GM23338 (cell line): ENCODE measurements at regions not wholly inside any gene's neighbourhood (a gene's known extent, or its start where the extent isn't known, plus 50 kb on each side); places are given as distances from the start of the nearest gene placed in this dataset.

Source experiments
- ATAC-seq: fragments of 200-7000 bp; cut with Tn5 transposase; 3 replicates; pipeline ENCODE4 v1.9.1; 2020
- DNase-seq: peaks from one replicate; pipeline ENCODE4 v3.0.0-alpha.2; 2015; ENCODE audit warnings: low spot score
- H2AFZ ChIP-seq: fragments of 200-600 bp; sonication (generic); 2 replicates; pipeline ENCODE4 v1.8.0; 2016; ENCODE audit warnings: antibody characterized with exemption, mild to moderate bottlenecking, moderate library complexity
- H3F3A ChIP-seq: fragments of 200-600 bp; sonication (generic); replicated peaks from 2 replicates; pipeline ENCODE4 v1.8.0; 2017; ENCODE audit warnings: antibody characterized with exemption, mixed run types, low read depth
- H3K27ac ChIP-seq: fragments of 200-600 bp; sonication (generic); 2 replicates; pipeline ENCODE4 v1.6.1; 2016; ENCODE audit warnings: low read depth
- H3K27me3 ChIP-seq: fragments of 200-600 bp; sonication (generic); 2 replicates; pipeline ENCODE4 v1.8.0; 2016; ENCODE audit warnings: mild to moderate bottlenecking, mixed run types, moderate library complexity; ENCODE audit not compliant: insufficient read depth
- H3K36me3 ChIP-seq: fragments of 200-600 bp; sonication (generic); 2 replicates; pipeline ENCODE4 v1.8.0; 2016; ENCODE audit warnings: mild to moderate bottlenecking; ENCODE audit not compliant: insufficient read depth
- H3K4me1 ChIP-seq: fragments of 200-600 bp; sonication (generic); 2 replicates; pipeline ENCODE4 v1.8.0; 2016; ENCODE audit warnings: mild to moderate bottlenecking, moderate library complexity; ENCODE audit not compliant: insufficient read depth
- H3K4me2 ChIP-seq: fragments of 200-600 bp; sonication (generic); 2 replicates; pipeline ENCODE4 v1.7.1; 2017; ENCODE audit warnings: mixed run types
- H3K4me3 ChIP-seq: fragments of 200-600 bp; sonication (generic); 2 replicates; pipeline ENCODE4 v1.6.1; 2016; ENCODE audit warnings: mixed run types
- H3K79me2 ChIP-seq: fragments of 200-600 bp; sonication (generic); replicated peaks from 2 replicates; pipeline ENCODE4 v1.8.0; 2017; ENCODE audit warnings: mild to moderate bottlenecking; ENCODE audit not compliant: insufficient read depth
- H3K9me2 ChIP-seq: fragments of 200-600 bp; sonication (generic); 2 replicates; pipeline ENCODE4 v1.8.0; 2017; ENCODE audit not compliant: insufficient read depth
- H4K20me1 ChIP-seq: fragments of 200-600 bp; sonication (generic); replicated peaks from 2 replicates; pipeline ENCODE4 v1.8.0; 2017; ENCODE audit warnings: mild to moderate bottlenecking; ENCODE audit not compliant: insufficient read depth
- H3K27ac Mint-ChIP-seq: 2 replicates; pipeline ENCODE4 v1.8.0; 2020; ENCODE audit warnings: inconsistent platforms, mild to moderate bottlenecking, moderate library complexity, mixed read lengths
- H3K27me3 Mint-ChIP-seq: 3 replicates; pipeline ENCODE4 v1.8.0; 2022; ENCODE audit warnings: low read depth, mild to moderate bottlenecking, moderate library complexity, mixed read lengths, inconsistent platforms; ENCODE audit not compliant: insufficient read depth, poor library complexity
- H3K36me3 Mint-ChIP-seq: 3 replicates; pipeline ENCODE4 v1.8.0; 2021; ENCODE audit warnings: low read depth, mild to moderate bottlenecking, inconsistent platforms, moderate library complexity, mixed read lengths
- H3K4me1 Mint-ChIP-seq: 3 replicates; pipeline ENCODE4 v1.8.0; 2020; ENCODE audit warnings: mild to moderate bottlenecking, inconsistent platforms, mixed read lengths
- H3K4me3 Mint-ChIP-seq: 3 replicates; pipeline ENCODE4 v1.8.0; 2021; ENCODE audit warnings: moderate library complexity, mild to moderate bottlenecking, inconsistent platforms, mixed read lengths
- H3K9me3 Mint-ChIP-seq: 3 replicates; pipeline ENCODE4 v1.8.0; 2020; ENCODE audit warnings: moderate library complexity, mild to moderate bottlenecking, inconsistent platforms, mixed read lengths
- CREB1 ChIP-seq: fragments of 250-450 bp; sonication (Bioruptor Pico); IDR thresholded peaks from 2 replicates; pipeline ENCODE4 v1.5.0; 2020; ENCODE audit warnings: low read depth, mild to moderate bottlenecking, moderate library complexity
- ETS1 ChIP-seq: IDR thresholded peaks from 2 replicates; pipeline ENCODE4 v1.6.1; 2016; ENCODE audit warnings: antibody characterized with exemption
- EZH2 ChIP-seq: fragments of 200-600 bp; sonication (generic); IDR thresholded peaks from one replicate; pipeline ENCODE4 v1.8.0; 2017; ENCODE audit warnings: antibody characterized with exemption, mild to moderate bottlenecking, low read depth; ENCODE audit not compliant: unreplicated experiment
- JUNB ChIP-seq: IDR thresholded peaks from one replicate; pipeline ENCODE4 v1.6.1; 2016; ENCODE audit warnings: antibody characterized with exemption; ENCODE audit not compliant: unreplicated experiment
- NANOG ChIP-seq: IDR thresholded peaks from 2 replicates; pipeline ENCODE4 v1.6.1; 2016; ENCODE audit warnings: antibody characterized with exemption, borderline replicate concordance
- POLR2AphosphoS5 ChIP-seq: IDR thresholded peaks from 2 replicates; pipeline ENCODE4 v1.6.1; 2016; ENCODE audit warnings: antibody characterized with exemption, low read depth
- STAT1 ChIP-seq: IDR thresholded peaks from one replicate; pipeline ENCODE4 v1.6.1; 2016; ENCODE audit warnings: antibody characterized with exemption; ENCODE audit not compliant: unreplicated experiment
- ZNF114 ChIP-seq: fragments of 250-450 bp; sonication (Bioruptor Pico); IDR thresholded peaks from 2 replicates; pipeline ENCODE4 v1.5.0; 2020; ENCODE audit warnings: mild to moderate bottlenecking, moderate library complexity
- ZNF331 ChIP-seq: fragments of 250-450 bp; sonication (Bioruptor Pico); IDR thresholded peaks from 2 replicates; pipeline ENCODE4 v1.5.0; 2020; ENCODE audit warnings: low read depth, mild to moderate bottlenecking, moderate library complexity
- ZNF462 ChIP-seq: fragments of 250-450 bp; sonication (Bioruptor Pico); IDR thresholded peaks from 2 replicates; pipeline ENCODE4 v1.5.0; 2020; ENCODE audit warnings: mild to moderate bottlenecking, moderate library complexity
- TF ChIP-seq, protein P1 (sequence below): IDR thresholded peaks from one replicate; pipeline ENCODE4 v1.6.1; 2018; ENCODE audit warnings: antibody characterized with exemption; ENCODE audit not compliant: unreplicated experiment
- TF ChIP-seq, protein P2 (sequence below), 2 experiments: fragments of 200-600 bp in 1 of 2; sonication (generic) in 1 of 2; conservative IDR thresholded peaks; 2 replicates each; pipeline versions ENCODE4 v1.5.1 to v1.6.1; 2016 to 2017; ENCODE audit warnings: antibody characterized with exemption in 2 of 2, low read depth in 2 of 2, mild to moderate bottlenecking in 2 of 2, moderate library complexity in 1 of 2

DNA sequence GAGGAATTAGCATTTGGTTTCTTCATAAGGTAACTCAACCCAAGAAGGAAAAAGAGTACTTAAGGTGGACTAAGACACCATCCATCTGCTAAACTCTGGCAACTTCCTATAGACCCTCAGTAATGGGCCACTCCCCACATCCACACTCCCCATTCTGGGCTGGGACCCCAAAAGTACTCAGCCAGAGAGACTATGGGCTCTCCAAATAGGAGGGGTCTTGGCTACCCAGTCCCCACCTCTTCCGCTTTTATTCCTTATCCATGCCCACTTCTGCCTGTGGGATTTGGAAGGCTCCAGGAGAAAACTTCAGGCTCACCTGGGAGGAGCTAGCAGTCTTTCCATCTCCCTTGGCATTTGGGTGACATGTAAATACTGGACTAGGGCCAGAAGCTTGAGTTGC is 164.5 kb upstream of the CCL2 start (continued):
- TF ChIP-seq, protein P1, sequence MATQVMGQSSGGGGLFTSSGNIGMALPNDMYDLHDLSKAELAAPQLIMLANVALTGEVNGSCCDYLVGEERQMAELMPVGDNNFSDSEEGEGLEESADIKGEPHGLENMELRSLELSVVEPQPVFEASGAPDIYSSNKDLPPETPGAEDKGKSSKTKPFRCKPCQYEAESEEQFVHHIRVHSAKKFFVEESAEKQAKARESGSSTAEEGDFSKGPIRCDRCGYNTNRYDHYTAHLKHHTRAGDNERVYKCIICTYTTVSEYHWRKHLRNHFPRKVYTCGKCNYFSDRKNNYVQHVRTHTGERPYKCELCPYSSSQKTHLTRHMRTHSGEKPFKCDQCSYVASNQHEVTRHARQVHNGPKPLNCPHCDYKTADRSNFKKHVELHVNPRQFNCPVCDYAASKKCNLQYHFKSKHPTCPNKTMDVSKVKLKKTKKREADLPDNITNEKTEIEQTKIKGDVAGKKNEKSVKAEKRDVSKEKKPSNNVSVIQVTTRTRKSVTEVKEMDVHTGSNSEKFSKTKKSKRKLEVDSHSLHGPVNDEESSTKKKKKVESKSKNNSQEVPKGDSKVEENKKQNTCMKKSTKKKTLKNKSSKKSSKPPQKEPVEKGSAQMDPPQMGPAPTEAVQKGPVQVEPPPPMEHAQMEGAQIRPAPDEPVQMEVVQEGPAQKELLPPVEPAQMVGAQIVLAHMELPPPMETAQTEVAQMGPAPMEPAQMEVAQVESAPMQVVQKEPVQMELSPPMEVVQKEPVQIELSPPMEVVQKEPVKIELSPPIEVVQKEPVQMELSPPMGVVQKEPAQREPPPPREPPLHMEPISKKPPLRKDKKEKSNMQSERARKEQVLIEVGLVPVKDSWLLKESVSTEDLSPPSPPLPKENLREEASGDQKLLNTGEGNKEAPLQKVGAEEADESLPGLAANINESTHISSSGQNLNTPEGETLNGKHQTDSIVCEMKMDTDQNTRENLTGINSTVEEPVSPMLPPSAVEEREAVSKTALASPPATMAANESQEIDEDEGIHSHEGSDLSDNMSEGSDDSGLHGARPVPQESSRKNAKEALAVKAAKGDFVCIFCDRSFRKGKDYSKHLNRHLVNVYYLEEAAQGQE = no peak
- no peak for TF ChIP-seq CREB1 (CRISPR knock-in tag)
- TF ChIP-seq ETS1 = no peak
- TF ChIP-seq ZNF114 (CRISPR knock-in tag) = no peak
- no peak for TF ChIP-seq EZH2
- TF ChIP-seq POLR2AphosphoS5 = no peak

GRCh38 chr17:34091975-34092374 is 163.1 kb upstream of the CCL2 start:
- Histone ChIP-seq H3K27me3 (no peaks in the 10 kb centered on the region), H2AFZ (no peak overlapping the region), H3K36me3 (no peaks in the 10 kb centered on the region; the same call in 1 of the 2 replicates), H3K27ac (no peak overlapping the region), H3K9me2 (peaks cover 29% of the 10 kb centered on the region), H3K4me1 (no peaks in the 10 kb centered on the region), H3K79me2 (no peaks in the 10 kb centered on the region), H3F3A (no peaks in the 10 kb centered on the region), H4K20me1 (no peaks in the 10 kb centered on the region), H3K4me2 (no peak overlapping the region), H3K4me3 (no peak overlapping the region)
- Mint-ChIP-seq H3K4me1 (no peaks in the 10 kb centered on the region), H3K36me3 (peaks cover 23% of the 10 kb centered on the region), H3K27me3 (peaks cover 7% of the 10 kb centered on the region), H3K27ac (no peak overlapping the region), H3K4me3 (no peak overlapping the region), H3K9me3 (peaks cover 33% of the 10 kb centered on the region)
- no peak for DNase-seq
- ATAC-seq = no peak
- TF ChIP-seq STAT1 (no peak), NANOG (no peak), ETS1 (no peak), ZNF331 (no peak), POLR2AphosphoS5 (no peak), ZNF114 (CRISPR knock-in tag) (no peak), EZH2 (no peak), CREB1 (CRISPR knock-in tag) (no peak), ZNF462 (CRISPR knock-in tag) (no peak), JUNB (no peak)
- TF ChIP-seq, protein P2, sequence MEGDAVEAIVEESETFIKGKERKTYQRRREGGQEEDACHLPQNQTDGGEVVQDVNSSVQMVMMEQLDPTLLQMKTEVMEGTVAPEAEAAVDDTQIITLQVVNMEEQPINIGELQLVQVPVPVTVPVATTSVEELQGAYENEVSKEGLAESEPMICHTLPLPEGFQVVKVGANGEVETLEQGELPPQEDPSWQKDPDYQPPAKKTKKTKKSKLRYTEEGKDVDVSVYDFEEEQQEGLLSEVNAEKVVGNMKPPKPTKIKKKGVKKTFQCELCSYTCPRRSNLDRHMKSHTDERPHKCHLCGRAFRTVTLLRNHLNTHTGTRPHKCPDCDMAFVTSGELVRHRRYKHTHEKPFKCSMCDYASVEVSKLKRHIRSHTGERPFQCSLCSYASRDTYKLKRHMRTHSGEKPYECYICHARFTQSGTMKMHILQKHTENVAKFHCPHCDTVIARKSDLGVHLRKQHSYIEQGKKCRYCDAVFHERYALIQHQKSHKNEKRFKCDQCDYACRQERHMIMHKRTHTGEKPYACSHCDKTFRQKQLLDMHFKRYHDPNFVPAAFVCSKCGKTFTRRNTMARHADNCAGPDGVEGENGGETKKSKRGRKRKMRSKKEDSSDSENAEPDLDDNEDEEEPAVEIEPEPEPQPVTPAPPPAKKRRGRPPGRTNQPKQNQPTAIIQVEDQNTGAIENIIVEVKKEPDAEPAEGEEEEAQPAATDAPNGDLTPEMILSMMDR (conservative IDR thresholded peaks at IDR 0.05; ENCODE audit: low read depth in 2 of 2) = no peak
